ENCODE measurements at regions not wholly inside any gene's neighbourhood (a gene's known extent, or its start where the extent isn't known, plus 50 kb on each side); places are given as distances from the start of the nearest gene placed in this dataset.

DNA sequence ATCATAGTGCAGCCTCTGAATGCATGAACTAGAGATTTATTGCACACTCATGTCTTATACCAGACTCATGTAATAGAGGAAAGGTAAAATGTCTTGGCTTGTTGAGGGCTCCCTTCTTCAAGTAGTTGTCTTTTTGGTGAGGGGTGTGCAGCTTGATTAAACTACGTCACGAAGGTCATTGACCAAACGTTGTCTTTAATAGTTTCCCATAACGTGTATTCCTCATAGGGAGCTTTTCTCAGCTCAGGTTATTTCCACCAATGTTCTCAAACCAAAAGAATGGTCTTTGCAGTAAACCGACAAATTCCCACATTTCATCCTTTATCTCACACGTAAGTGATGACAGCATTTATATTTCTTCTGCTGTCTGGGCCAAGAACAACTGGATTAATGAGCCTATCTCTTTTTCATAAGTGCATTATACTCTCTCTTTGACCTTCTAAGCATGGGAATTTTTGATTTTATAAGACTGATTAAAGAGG, 547.7 kb upstream of the ZEB2 start:
- H3K4me3 Mint-ChIP-seq: no peak overlapping the region
- H3K27me3 Mint-ChIP-seq (ENCODE audit: insufficient read depth): no peaks in the 10 kb centered on the region
- H3K9me3 Mint-ChIP-seq: peaks cover 3% of the 10 kb centered on the region
- intact Hi-C loops (cut with micrococcal nuclease): no loop called here
- H3K4me1 Mint-ChIP-seq (ENCODE audit: low read depth): no peaks in the 10 kb centered on the region
- H3K27ac Mint-ChIP-seq: no peak overlapping the region
- H3K36me3 Mint-ChIP-seq (ENCODE audit: low read depth): no peaks in the 10 kb centered on the region
- no peak for DNase-seq (ENCODE audit: low spot score)

DNA sequence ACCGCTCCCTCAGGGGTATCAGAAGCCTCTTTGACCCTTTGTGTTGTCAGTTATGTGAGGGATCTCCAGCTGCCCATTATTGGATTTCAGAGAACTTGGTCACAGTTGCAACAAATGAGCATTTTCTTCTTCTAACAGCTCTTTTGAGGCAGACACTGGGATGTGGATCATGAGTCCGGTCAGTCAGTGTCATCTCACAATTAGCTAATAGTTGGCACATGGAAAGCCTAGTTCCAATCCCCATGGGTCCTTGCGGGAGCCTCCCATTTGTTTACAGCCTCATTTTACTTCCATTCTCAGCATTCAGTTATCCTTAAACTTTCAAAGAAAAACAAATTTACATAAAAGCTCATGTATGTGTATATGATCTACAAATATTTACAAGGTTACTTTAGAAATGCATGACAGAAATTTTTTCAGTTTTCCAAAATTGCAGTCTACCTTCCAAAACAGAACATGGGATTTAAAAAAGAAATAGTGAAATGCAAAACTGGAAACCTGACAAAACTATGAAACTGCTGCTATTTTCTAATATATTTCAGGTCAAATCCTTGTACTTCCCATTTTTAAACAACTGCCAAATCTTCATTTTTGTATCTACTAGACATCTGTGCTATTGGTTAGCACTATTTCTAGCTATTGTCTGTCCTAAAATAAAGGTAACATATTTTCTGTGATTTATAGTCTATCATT, 547.1 kb upstream of the ZEB2 start:
- no peaks in the 10 kb centered on the region for H3K27me3 Mint-ChIP-seq (ENCODE audit: insufficient read depth)
- intact Hi-C loops (cut with micrococcal nuclease): no loop called here
- no peaks in the 10 kb centered on the region for H3K4me1 Mint-ChIP-seq (ENCODE audit: low read depth)
- H3K4me3 Mint-ChIP-seq: no peak overlapping the region
- H3K36me3 Mint-ChIP-seq (ENCODE audit: low read depth): no peaks in the 10 kb centered on the region
- DNase-seq (ENCODE audit: low spot score): no peak
- no peak overlapping the region for H3K27ac Mint-ChIP-seq
- peaks cover 3% of the 10 kb centered on the region for H3K9me3 Mint-ChIP-seq

DNA sequence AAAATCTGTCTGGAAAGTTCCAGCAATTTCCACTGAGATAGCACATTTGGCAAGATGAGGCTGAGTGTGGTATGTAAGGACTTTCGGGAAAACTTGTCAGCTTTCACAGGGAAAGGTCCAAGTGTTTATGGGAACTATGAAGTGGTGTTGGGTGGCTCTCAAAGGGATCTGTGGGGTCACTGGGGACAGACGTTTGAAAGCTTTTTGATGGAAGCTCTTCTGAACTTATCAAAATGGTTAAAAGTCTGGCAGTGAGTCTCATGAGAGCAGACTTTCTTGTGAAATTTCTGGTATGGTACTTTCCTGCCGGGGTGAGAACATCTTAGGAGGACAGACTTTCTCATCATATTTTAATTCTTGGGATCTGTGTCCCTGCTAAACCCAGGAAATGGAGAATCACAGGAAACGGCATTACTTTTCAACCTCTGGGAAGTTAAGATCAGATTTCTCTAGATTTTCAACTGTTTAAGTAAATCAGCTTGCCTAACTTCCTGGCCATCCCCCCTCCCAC, 546.3 kb upstream of the ZEB2 start:
- H3K4me1 Mint-ChIP-seq (ENCODE audit: low read depth): no peaks in the 10 kb centered on the region
- no peak for DNase-seq (ENCODE audit: low spot score)
- intact Hi-C loops (cut with micrococcal nuclease): no loop called here
- no peaks in the 10 kb centered on the region for H3K36me3 Mint-ChIP-seq (ENCODE audit: low read depth)
- no peak overlapping the region for H3K4me3 Mint-ChIP-seq
- no peak overlapping the region for H3K27ac Mint-ChIP-seq
- H3K27me3 Mint-ChIP-seq (ENCODE audit: insufficient read depth): no peaks in the 10 kb centered on the region
- H3K9me3 Mint-ChIP-seq: peaks cover 3% of the 10 kb centered on the region

DNA sequence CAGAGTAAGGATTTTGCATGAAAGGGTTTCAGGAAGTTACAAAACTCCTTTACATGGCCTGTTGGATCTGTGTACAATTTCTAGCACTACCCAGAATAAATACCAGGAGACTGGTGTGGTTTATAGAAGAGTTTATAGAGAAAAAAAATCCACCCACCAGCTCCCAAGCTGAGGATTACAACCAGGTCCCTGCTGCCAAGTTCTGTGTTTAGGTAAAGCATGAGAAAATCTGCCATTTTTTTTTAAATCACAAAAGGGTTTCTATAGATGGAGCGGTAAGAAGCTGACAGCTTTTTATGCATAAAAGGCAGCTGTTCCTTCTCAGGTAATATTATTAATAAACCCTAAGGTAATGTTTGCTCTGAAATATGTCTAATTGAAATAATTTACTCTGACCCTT, 545.4 kb upstream of the ZEB2 start:
- H3K4me3 Mint-ChIP-seq: no peak overlapping the region
- no peaks in the 10 kb centered on the region for H3K4me1 Mint-ChIP-seq (ENCODE audit: low read depth)
- no peak overlapping the region for H3K27ac Mint-ChIP-seq
- H3K27me3 Mint-ChIP-seq (ENCODE audit: insufficient read depth): no peaks in the 10 kb centered on the region
- peaks cover 3% of the 10 kb centered on the region for H3K9me3 Mint-ChIP-seq
- H3K36me3 Mint-ChIP-seq (ENCODE audit: low read depth): no peaks in the 10 kb centered on the region
- intact Hi-C loops (cut with micrococcal nuclease): no loop called here
- DNase-seq (ENCODE audit: low spot score): no peak

DNA sequence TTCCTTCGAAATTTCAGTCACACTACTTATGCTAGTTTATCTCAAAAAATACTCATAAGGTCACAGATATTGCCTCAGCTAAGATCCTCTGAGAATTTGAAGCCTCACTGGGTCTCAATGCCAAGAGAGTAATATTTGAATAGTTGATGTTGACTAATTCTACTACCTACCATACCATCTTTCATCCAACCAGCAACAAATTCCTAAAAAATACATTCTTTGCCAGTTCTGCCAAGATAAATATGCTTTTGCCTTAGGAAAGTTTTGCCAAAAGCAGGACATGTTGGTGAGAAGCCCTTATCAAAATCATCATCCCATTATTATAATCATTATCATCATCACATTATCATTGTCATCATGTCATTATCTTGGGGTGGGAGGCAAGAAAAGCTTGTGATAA, 544.6 kb upstream of the ZEB2 start:
- intact Hi-C loops (cut with micrococcal nuclease): no loop called here
- Mint-ChIP-seq H3K36me3 (ENCODE audit: low read depth) (no peaks in the 10 kb centered on the region), H3K27ac (no peak overlapping the region), H3K9me3 (peaks cover 3% of the 10 kb centered on the region), H3K4me1 (ENCODE audit: low read depth) (no peaks in the 10 kb centered on the region), H3K27me3 (ENCODE audit: insufficient read depth) (no peaks in the 10 kb centered on the region), H3K4me3 (no peak overlapping the region)
- DNase-seq (ENCODE audit: low spot score): no peak

DNA sequence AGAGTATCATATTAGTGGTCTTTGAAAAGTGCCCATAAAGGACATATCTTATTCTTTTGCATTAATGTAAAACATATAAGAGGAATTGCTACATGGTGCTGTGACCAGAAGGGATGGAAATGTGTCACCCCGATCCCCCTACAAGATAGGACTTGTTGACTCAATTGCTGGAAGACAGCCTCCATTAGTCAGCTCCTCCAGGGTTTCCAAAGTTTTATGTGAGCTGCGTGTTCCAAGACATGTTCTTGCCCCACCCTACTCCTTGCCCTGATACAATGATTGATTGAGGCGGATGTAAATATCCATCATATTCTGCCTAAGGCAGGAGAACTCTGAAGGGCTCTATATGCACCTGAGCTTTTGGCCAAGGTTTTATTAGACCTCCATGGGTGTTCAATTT, 541.0 kb upstream of the ZEB2 start:
- Mint-ChIP-seq H3K36me3 (ENCODE audit: low read depth) (no peaks in the 10 kb centered on the region), H3K27ac (no peak overlapping the region), H3K9me3 (peaks cover 3% of the 10 kb centered on the region), H3K4me1 (ENCODE audit: low read depth) (no peaks in the 10 kb centered on the region), H3K27me3 (ENCODE audit: insufficient read depth) (peaks cover 2% of the 10 kb centered on the region), H3K4me3 (no peak overlapping the region)
- intact Hi-C loops (cut with micrococcal nuclease): no loop called here
- DNase-seq (ENCODE audit: low spot score): no peak

DNA sequence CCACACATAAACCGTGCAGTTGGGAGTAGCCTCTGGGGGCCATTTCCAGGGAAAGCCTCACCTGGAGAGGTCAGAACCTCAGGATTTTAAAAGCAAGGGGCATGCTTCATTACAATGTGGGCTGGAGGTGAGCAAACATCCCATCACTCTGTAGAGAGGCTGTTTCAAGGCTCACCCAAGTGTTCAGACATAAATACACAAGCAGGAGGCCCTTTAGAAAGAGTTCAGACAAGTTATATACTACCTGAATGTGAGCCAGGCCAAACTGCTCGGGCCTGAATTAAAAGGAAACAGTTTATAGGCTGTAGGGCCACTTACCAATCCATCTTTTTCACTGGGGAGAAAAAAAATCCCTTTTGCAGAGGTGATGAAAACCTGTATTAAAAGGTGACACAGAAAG, 540.0 kb upstream of the ZEB2 start:
- intact Hi-C loops (cut with micrococcal nuclease): no loop called here
- Mint-ChIP-seq H3K27ac (no peak overlapping the region), H3K4me1 (ENCODE audit: low read depth) (no peaks in the 10 kb centered on the region), H3K9me3 (peaks cover 3% of the 10 kb centered on the region), H3K4me3 (no peak overlapping the region), H3K36me3 (ENCODE audit: low read depth) (no peaks in the 10 kb centered on the region), H3K27me3 (ENCODE audit: insufficient read depth) (peaks cover 2% of the 10 kb centered on the region)
- DNase-seq (ENCODE audit: low spot score): no peak

DNA sequence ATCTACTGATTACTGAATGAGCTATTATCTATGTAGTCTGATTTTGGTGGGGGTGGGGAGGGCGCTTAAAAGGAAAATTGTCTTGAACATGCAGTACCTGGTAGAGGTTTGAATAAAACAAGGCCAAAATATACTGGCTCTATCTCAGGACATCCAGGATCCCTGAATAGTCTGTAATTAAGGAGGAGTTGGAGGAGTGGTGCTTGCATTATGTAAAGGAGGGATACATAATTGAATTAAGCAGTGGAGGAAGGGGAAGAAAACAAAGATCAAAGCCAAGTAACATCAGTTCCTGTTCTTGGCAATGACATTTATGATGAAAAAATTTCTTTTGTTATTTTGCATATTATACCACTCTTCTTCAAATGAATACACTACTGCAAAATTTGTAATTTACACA, 539.4 kb upstream of the ZEB2 start:
- Mint-ChIP-seq H3K9me3 (peaks cover 3% of the 10 kb centered on the region), H3K4me1 (ENCODE audit: low read depth) (no peaks in the 10 kb centered on the region), H3K27ac (no peak overlapping the region), H3K4me3 (no peak overlapping the region), H3K36me3 (ENCODE audit: low read depth) (no peaks in the 10 kb centered on the region), H3K27me3 (ENCODE audit: insufficient read depth) (peaks cover 2% of the 10 kb centered on the region)
- intact Hi-C loops (cut with micrococcal nuclease): no loop called here
- no peak for DNase-seq (ENCODE audit: low spot score)

DNA sequence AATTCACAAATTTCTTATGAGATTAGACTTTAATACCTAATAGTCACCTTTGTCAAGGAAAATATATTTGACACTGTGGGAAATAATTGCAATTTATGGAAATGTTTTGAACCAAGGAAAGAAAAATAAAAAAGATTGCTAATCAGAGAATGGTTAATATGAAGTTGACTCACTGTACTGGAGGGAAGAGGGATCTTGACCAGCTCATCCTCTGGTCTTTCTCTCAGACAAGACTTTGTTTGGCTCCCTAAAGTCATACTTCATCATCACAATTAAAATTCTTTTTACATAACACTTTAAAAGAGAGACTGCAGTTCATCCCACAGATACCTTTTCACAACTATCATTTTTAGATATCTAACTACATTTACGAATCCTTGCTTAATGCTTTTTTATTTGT, 538.5 kb upstream of the ZEB2 start:
- H3K9me3 Mint-ChIP-seq: peaks cover 1% of the 10 kb centered on the region
- intact Hi-C loops (cut with micrococcal nuclease): no loop called here
- H3K27ac Mint-ChIP-seq: no peak overlapping the region
- H3K4me1 Mint-ChIP-seq (ENCODE audit: low read depth): no peaks in the 10 kb centered on the region
- H3K4me3 Mint-ChIP-seq: no peak overlapping the region
- DNase-seq (ENCODE audit: low spot score): no peak
- no peaks in the 10 kb centered on the region for H3K36me3 Mint-ChIP-seq (ENCODE audit: low read depth)
- peaks cover 3% of the 10 kb centered on the region for H3K27me3 Mint-ChIP-seq (ENCODE audit: insufficient read depth)

DNA sequence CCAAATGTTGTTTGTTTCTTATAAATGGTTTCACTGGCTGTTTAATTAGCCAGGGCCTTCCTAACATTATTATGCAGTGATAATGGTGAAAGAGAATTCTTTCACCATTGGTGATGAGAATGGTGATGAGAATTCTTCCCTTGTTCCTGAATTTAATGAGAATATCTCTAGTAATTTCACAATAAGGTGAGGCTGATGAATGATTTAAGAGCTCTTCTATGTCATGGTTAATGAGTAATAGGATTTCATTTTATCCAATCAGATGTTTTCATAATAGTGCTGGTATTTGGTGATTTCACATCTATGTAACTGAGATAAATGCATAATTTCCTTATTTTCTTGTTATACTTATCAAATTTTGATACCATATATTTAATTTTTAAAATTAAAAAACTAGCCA, 535.7 kb upstream of the ZEB2 start:
- peaks cover 3% of the 10 kb centered on the region for H3K27me3 Mint-ChIP-seq (ENCODE audit: insufficient read depth)
- no peaks in the 10 kb centered on the region for H3K36me3 Mint-ChIP-seq (ENCODE audit: low read depth)
- DNase-seq (ENCODE audit: low spot score): no peak
- no peaks in the 10 kb centered on the region for H3K9me3 Mint-ChIP-seq
- H3K27ac Mint-ChIP-seq: no peak overlapping the region
- no peaks in the 10 kb centered on the region for H3K4me1 Mint-ChIP-seq (ENCODE audit: low read depth)
- H3K4me3 Mint-ChIP-seq: no peak overlapping the region
- intact Hi-C loops (cut with micrococcal nuclease): no loop called here

DNA sequence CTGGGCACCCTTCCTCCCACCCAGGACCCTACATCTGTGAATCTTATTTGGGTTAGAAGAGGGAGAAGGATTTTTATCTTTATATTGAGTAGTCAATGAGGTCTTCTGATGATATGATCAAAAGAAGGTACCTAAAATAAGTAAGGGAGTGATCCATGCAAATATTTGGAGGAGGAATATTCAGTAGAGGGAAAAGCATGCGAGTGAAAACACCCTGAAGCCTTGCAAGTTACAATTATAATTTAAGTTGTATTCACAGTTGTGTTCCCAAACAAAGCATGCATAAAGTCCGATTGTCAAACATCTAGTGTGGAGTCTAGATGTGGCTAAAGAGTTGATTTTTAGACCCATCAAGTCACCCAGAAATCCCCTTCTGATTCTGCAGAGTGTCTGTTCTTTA, 530.2 kb upstream of the ZEB2 start:
- peaks cover 2% of the 10 kb centered on the region for H3K27me3 Mint-ChIP-seq (ENCODE audit: insufficient read depth)
- no peak overlapping the region for H3K4me3 Mint-ChIP-seq
- H3K9me3 Mint-ChIP-seq: no peaks in the 10 kb centered on the region
- no peak overlapping the region for H3K27ac Mint-ChIP-seq
- no peaks in the 10 kb centered on the region for H3K36me3 Mint-ChIP-seq (ENCODE audit: low read depth)
- no peaks in the 10 kb centered on the region for H3K4me1 Mint-ChIP-seq (ENCODE audit: low read depth)
- DNase-seq (ENCODE audit: low spot score): no peak
- intact Hi-C loops (cut with micrococcal nuclease): no loop called here

DNA sequence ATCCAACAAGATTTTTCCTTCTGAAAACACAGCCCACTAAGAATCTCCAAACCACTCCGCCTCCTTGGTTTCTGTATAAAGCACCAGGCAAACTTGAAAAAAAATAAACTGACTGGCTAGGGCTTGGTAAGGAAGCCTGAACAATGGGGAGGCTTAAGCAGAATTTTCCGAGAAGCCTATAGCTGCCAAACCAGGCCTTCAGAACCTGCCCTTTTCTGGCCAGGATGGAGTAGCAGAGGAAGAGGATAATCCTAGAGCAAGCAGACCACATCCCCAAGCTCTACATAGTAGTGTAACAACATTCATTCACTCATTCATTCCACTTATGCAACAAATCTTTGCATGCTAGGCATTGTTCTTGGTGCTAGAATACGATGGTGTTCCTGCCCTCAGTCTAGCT, 529.6 kb upstream of the ZEB2 start:
- no peak overlapping the region for H3K27ac Mint-ChIP-seq
- H3K4me1 Mint-ChIP-seq (ENCODE audit: low read depth): no peaks in the 10 kb centered on the region
- peaks cover 2% of the 10 kb centered on the region for H3K27me3 Mint-ChIP-seq (ENCODE audit: insufficient read depth)
- intact Hi-C loops (cut with micrococcal nuclease): no loop called here
- no peak for DNase-seq (ENCODE audit: low spot score)
- no peaks in the 10 kb centered on the region for H3K9me3 Mint-ChIP-seq
- H3K4me3 Mint-ChIP-seq: no peak overlapping the region
- no peaks in the 10 kb centered on the region for H3K36me3 Mint-ChIP-seq (ENCODE audit: low read depth)

DNA sequence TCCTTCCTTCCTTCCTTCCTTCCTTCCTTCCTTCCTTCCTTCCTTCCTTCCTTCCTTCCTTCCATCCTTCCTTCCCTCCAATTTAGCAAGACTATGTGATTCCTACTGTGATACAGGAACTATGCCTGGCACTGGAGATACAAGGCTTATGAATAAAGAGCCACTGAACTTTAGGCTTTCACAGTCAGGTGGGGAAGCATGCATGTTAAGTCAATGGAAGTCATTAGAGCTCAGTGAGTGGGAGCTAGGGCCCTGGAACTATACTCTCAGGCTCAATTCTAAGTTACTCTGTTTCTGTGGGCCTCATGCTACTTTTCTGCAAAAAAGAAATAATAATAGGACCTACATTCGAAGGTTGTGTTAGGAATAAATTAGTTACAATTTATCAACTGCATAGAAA, 527.6 kb upstream of the ZEB2 start:
- H3K4me3 Mint-ChIP-seq: no peak overlapping the region
- no peaks in the 10 kb centered on the region for H3K4me1 Mint-ChIP-seq (ENCODE audit: low read depth)
- no peaks in the 10 kb centered on the region for H3K36me3 Mint-ChIP-seq (ENCODE audit: low read depth)
- no peak overlapping the region for H3K27ac Mint-ChIP-seq
- H3K9me3 Mint-ChIP-seq: no peaks in the 10 kb centered on the region
- no peaks in the 10 kb centered on the region for H3K27me3 Mint-ChIP-seq (ENCODE audit: insufficient read depth)
- intact Hi-C loops (cut with micrococcal nuclease): no loop called here
- DNase-seq (ENCODE audit: low spot score): no peak

DNA sequence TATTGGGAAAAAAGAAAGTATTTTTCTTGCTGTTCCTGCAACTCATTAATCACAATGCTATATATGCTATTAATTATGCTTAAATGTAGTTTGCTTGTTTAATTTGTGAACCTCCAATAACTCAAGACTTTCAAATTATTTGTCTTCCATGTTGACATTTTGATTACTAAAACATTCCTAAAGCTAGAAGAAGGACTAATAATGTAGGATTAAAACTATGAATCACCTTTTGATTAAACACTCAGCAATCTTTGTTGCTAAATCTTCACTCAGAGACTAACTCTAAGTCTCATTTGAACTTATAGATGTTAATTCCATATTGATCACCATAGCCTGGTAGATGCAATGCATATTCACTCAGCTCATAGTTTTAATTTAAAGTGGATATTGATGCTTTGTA, 524.6 kb upstream of the ZEB2 start:
- H3K36me3 Mint-ChIP-seq (ENCODE audit: low read depth): no peaks in the 10 kb centered on the region
- H3K4me1 Mint-ChIP-seq (ENCODE audit: low read depth): no peaks in the 10 kb centered on the region
- no peak for DNase-seq (ENCODE audit: low spot score)
- H3K27me3 Mint-ChIP-seq (ENCODE audit: insufficient read depth): no peaks in the 10 kb centered on the region
- H3K9me3 Mint-ChIP-seq: no peaks in the 10 kb centered on the region
- intact Hi-C loops (cut with micrococcal nuclease): no loop called here
- no peak overlapping the region for H3K4me3 Mint-ChIP-seq
- no peak overlapping the region for H3K27ac Mint-ChIP-seq

Measured in activated T-helper 1 cell treated with anti-CD3 and anti-CD28 coated beads, Interleukin-12 subunit alpha, Interleukin-12 subunit beta, Interleukin-2, Interleukin-4 antibody, amounts not matched to agents 30 ng/mL and 10 ng/mL and 1 ng/mL, durations not matched to agents 14 hours and 24 hours and 36 hours (primary cell).